Parathyroid adenoma (tissue), 2 donors: ENCODE measurements at regions not wholly inside any gene's neighbourhood (a gene's known extent, or its start where the extent isn't known, plus 50 kb on each side); places are given as distances from the start of the nearest gene placed in this dataset.

ENCODE experiments used
- H2AFZ ChIP-seq: fragments of 300-600 bp; sonication (generic); one replicate; pipeline ENCODE4 v1.7.0; 2017; ENCODE audit warnings: antibody characterized with exemption, mild to moderate bottlenecking
- H3K27ac ChIP-seq: fragments of 300-600 bp; sonication (generic); one replicate; pipeline ENCODE4 v1.7.0; 2017
- H3K27me3 ChIP-seq: fragments of 300-600 bp; sonication (generic); one replicate; pipeline ENCODE4 v1.7.0; 2017; ENCODE audit warnings: low read length; ENCODE audit not compliant: control insufficient read depth, insufficient read depth
- H3K36me3 ChIP-seq: fragments of 300-600 bp; sonication (generic); one replicate; pipeline ENCODE4 v1.7.0; 2017; ENCODE audit warnings: low read length; ENCODE audit not compliant: control insufficient read depth, insufficient read depth
- H3K4me1 ChIP-seq: fragments of 300-600 bp; sonication (generic); one replicate; pipeline ENCODE4 v1.7.0; 2017; ENCODE audit warnings: control low read depth
- H3K4me2 ChIP-seq: fragments of 300-600 bp; sonication (generic); one replicate; pipeline ENCODE4 v1.7.0; 2017; ENCODE audit warnings: low read length
- H3K4me3 ChIP-seq: fragments of 300-600 bp; sonication (generic); one replicate; pipeline ENCODE4 v1.7.0; 2017; ENCODE audit warnings: low read depth, low read length
- H3K79me2 ChIP-seq: fragments of 300-600 bp; sonication (generic); one replicate; pipeline ENCODE4 v1.7.0; 2017; ENCODE audit warnings: control low read depth
- H3K9ac ChIP-seq: fragments of 300-600 bp; sonication (generic); one replicate; pipeline ENCODE4 v1.7.0; 2017; ENCODE audit warnings: mild to moderate bottlenecking
- H3K9me3 ChIP-seq: fragments of 300-600 bp; sonication (generic); one replicate; pipeline ENCODE4 v1.7.0; 2017; ENCODE audit warnings: low read length; ENCODE audit not compliant: control insufficient read depth
- CTCF ChIP-seq: fragments of 300-600 bp; sonication (generic); IDR thresholded peaks from one replicate; pipeline ENCODE4 v1.7.0; 2017; ENCODE audit warnings: antibody characterized with exemption, mild to moderate bottlenecking
- donor health status: primary hyperparathyroidism.

DNA sequence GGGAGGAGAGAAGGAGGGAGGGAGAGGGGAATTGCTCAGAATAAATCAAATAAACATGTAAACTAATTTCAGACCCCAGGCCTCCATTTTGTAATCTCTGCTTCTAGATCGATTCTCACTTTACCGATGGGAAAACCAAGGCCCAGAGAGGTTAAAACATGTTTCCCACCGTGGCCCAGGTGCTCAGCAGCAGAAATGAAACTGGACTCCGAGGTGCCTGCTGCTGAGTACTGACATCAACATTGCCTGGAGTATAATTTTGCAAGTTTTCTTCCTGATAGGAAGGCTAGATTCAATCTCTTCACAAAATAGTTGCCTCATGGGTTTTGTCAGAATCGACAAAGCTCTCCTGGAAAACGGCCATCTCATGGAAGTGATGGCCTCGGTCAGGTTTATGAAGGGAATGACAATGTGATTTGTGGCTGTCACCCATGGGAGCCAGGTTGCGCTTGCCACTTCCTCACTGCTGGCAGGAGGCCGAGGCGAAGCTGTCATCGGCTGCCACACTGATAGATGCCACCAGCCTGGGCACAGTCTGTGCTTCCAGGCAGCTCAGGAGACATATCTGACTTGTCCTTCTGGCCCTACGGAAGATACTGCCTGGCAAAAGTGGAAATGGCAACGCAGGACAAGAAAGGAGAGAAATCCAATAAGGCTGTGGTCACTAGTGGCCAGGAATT is 133.1 kb upstream of the LRRN1 start:
- no peak overlapping the region for H3K4me3 ChIP-seq
- no peak for TF ChIP-seq CTCF
- no peaks in the 10 kb centered on the region for H3K9me3 ChIP-seq
- peaks cover 13% of the 10 kb centered on the region for H3K4me1 ChIP-seq
- no peaks in the 10 kb centered on the region for H3K27me3 ChIP-seq
- no peaks in the 10 kb centered on the region for H3K79me2 ChIP-seq
- no peaks in the 10 kb centered on the region for H3K36me3 ChIP-seq
- H3K9ac ChIP-seq, result no peak overlapping the region
- peak overlapping the region; percentile 20 for H3K4me2 ChIP-seq
- peak overlapping the region; percentile 81 for H2AFZ ChIP-seq
- H3K27ac ChIP-seq, result peak overlapping the region; percentile 26

DNA sequence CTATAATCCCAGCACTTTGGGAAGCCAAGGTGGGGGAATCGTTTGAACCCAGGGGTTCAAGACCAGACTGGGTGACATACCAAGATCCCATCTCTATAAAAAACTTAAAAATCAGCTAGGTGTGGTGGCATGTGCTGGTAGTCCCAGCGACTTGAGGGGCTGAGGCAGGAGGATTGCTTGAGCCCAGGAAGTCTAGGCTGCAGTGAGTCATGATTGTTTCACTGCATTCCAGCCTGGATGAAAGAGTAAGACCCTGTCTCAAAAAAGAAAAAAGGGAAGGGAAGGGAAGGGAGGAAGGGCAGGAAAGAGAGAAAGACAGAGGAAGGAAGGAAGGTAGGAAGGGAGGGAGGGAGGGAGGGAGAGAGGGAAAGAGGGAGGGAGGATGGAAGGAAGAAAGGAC is 133.7 kb upstream of the LRRN1 start:
- Histone ChIP-seq H3K79me2 (no peaks in the 10 kb centered on the region), H3K27me3 (no peaks in the 10 kb centered on the region), H3K36me3 (no peaks in the 10 kb centered on the region), H3K27ac (no peak overlapping the region), H3K9ac (no peak overlapping the region), H3K4me3 (no peak overlapping the region), H3K9me3 (no peaks in the 10 kb centered on the region), H3K4me1 (peaks cover 13% of the 10 kb centered on the region), H3K4me2 (no peak overlapping the region), H2AFZ (no peak overlapping the region)
- no peak for TF ChIP-seq CTCF

DNA sequence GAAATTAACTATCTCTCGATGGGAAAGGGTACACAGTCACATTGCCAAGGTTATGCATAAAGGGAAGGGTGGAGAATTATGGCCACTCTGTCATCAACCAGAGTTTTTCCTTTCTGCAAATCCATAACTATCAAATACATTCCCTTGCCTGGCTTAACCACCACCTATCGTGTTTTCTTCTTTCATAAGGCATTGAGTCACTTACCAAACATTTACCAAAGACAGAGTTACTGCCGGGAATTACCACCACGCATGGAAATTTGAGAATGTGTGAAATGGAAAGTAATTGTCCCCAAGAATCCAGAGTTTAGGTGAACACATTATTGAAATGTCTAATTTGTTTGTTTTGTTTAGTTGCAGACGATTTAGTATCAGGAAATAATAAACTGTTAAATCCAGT is 134.3 kb upstream of the LRRN1 start:
- H3K4me1 ChIP-seq, result peaks cover 13% of the 10 kb centered on the region
- H3K79me2 ChIP-seq, result no peaks in the 10 kb centered on the region
- no peak overlapping the region for H3K27ac ChIP-seq
- H3K9me3 ChIP-seq, result no peaks in the 10 kb centered on the region
- no peaks in the 10 kb centered on the region for H3K27me3 ChIP-seq
- no peaks in the 10 kb centered on the region for H3K36me3 ChIP-seq
- no peak overlapping the region for H3K4me2 ChIP-seq
- H3K9ac ChIP-seq, result no peak overlapping the region
- no peak for TF ChIP-seq CTCF
- no peak overlapping the region for H2AFZ ChIP-seq
- H3K4me3 ChIP-seq, result no peak overlapping the region

GRCh38 chr3:3662610-3663009 is 136.6 kb upstream of the LRRN1 start:
- TF ChIP-seq CTCF, result no peak
- no peaks in the 10 kb centered on the region for H3K27me3 ChIP-seq
- no peak overlapping the region for H2AFZ ChIP-seq
- peaks cover 13% of the 10 kb centered on the region for H3K4me1 ChIP-seq
- H3K79me2 ChIP-seq, result no peaks in the 10 kb centered on the region
- no peak overlapping the region for H3K9ac ChIP-seq
- H3K4me2 ChIP-seq, result no peak overlapping the region
- H3K27ac ChIP-seq, result no peak overlapping the region
- H3K4me3 ChIP-seq, result no peak overlapping the region
- H3K36me3 ChIP-seq, result no peaks in the 10 kb centered on the region
- no peaks in the 10 kb centered on the region for H3K9me3 ChIP-seq

- no peak for TF ChIP-seq CTCF
- H3K9ac ChIP-seq, result no peak overlapping the region
- no peaks in the 10 kb centered on the region for H3K27me3 ChIP-seq
- H3K4me1 ChIP-seq, result no peaks in the 10 kb centered on the region
- H3K36me3 ChIP-seq, result no peaks in the 10 kb centered on the region
- H3K9me3 ChIP-seq, result no peaks in the 10 kb centered on the region
- H3K4me2 ChIP-seq, result no peak overlapping the region
- H3K4me3 ChIP-seq, result no peak overlapping the region
- H2AFZ ChIP-seq, result no peak overlapping the region
- H3K27ac ChIP-seq, result no peak overlapping the region
- no peaks in the 10 kb centered on the region for H3K79me2 ChIP-seq
Observed at GRCh38 chr3:3654916-3655315, 144.3 kb upstream of the LRRN1 start.
